ENCODE measurements at regions not wholly inside any gene's neighbourhood (a gene's known extent, or its start where the extent isn't known, plus 50 kb on each side); places are given as distances from the start of the nearest gene placed in this dataset.
"Not testable (repeated sequence)": the region's sequence is repeated elsewhere in the genome, so short reads cannot be mapped to it uniquely, and the experiment has no call there.

GRCh38 chr6:130693944-130694343 lies 133.3 kb upstream of the SMLR1 start:
- ChIA-PET POLR2A (no interaction called here), CTCF (interaction anchor here (1.2 kb wide), 1 partner anchor 372 kb away, joined by 3 read pairs; no protein-coding TSS in a partner anchor)
- Mint-ChIP-seq H3K27ac (no peak overlapping the region), H3K36me3 (ENCODE audit: low read depth) (no peaks in the 10 kb centered on the region), H3K4me3 (no peak overlapping the region), H3K27me3 (no peaks in the 10 kb centered on the region), H3K4me1 (peaks cover 10% of the 10 kb centered on the region), H3K9me3 (ENCODE audit: low read depth) (peaks cover 2% of the 10 kb centered on the region)
- DNase-seq (no peak), ATAC-seq (no peak)
- intact Hi-C loops (cut with DNase I, micrococcal nuclease) = loop anchor here in 1 of 2 experiments (10.0 kb wide), 1 partner anchor 619 kb away; no protein-coding TSS in a partner anchor

- no peaks in the 10 kb centered on the region for H3K36me3 Mint-ChIP-seq (ENCODE audit: low read depth)
- H3K27me3 Mint-ChIP-seq = no peaks in the 10 kb centered on the region
- intact Hi-C loops (cut with DNase I, micrococcal nuclease) = loop anchor here (5.0 to 10.0 kb wide), 2 partner anchors 148 to 620 kb away; no protein-coding TSS in a partner anchor
- no peak for DNase-seq
- ChIA-PET CTCF (interaction anchor here (1.2 kb wide), 1 partner anchor 373 kb away, joined by 3 read pairs; no protein-coding TSS in a partner anchor), POLR2A (no interaction called here)
- H3K4me1 Mint-ChIP-seq = peaks cover 10% of the 10 kb centered on the region
- no peak for ATAC-seq
- H3K4me3 Mint-ChIP-seq = no peak overlapping the region
- peaks cover 2% of the 10 kb centered on the region for H3K9me3 Mint-ChIP-seq (ENCODE audit: low read depth)
- no peak overlapping the region for H3K27ac Mint-ChIP-seq
Measured at GRCh38 chr6:130694606-130695005, 132.6 kb upstream of the SMLR1 start.

GRCh38 chr6:130696806-130697205 lies 130.4 kb upstream of the SMLR1 start:
- H3K4me1 Mint-ChIP-seq = peaks cover 12% of the 10 kb centered on the region
- no peaks in the 10 kb centered on the region for H3K27me3 Mint-ChIP-seq
- H3K9me3 Mint-ChIP-seq (ENCODE audit: low read depth) = peaks cover 2% of the 10 kb centered on the region
- no peak overlapping the region for H3K27ac Mint-ChIP-seq
- POLR2A ChIA-PET = no interaction called here
- no peak for ATAC-seq
- no peak for DNase-seq
- no peak overlapping the region for H3K4me3 Mint-ChIP-seq
- intact Hi-C loops (cut with DNase I, micrococcal nuclease) = loop anchor here (5.0 to 10.0 kb wide), 2 partner anchors 145 to 622 kb away; no protein-coding TSS in a partner anchor
- CTCF ChIA-PET = interaction anchor here (0.9 to 2.0 kb wide), 5 partner anchors 10 to 386 kb away, joined by 3 to 8 read pairs (median 4); no protein-coding TSS in a partner anchor
- H3K36me3 Mint-ChIP-seq (ENCODE audit: low read depth) = no peaks in the 10 kb centered on the region

GRCh38 chr6:130697271-130697994 lies 129.8 kb upstream of the SMLR1 start:
- peak; percentile 80 for ATAC-seq
- Mint-ChIP-seq H3K4me3 (no peak overlapping the region), H3K4me1 (peaks cover 12% of the 10 kb centered on the region)

GRCh38 chr6:130697995-130698535 lies 129.1 kb upstream of the SMLR1 start:
- H3K36me3 Mint-ChIP-seq (ENCODE audit: low read depth) = no peaks in the 10 kb centered on the region
- H3K4me3 Mint-ChIP-seq = no peak overlapping the region
- peaks cover 12% of the 10 kb centered on the region for H3K4me1 Mint-ChIP-seq
- CTCF ChIA-PET = interaction anchor here (0.6 to 2.1 kb wide), 43 partner anchors 8 to 628 kb away, joined by 3 to 35 read pairs (median 4); partner anchors contain the start of genes SAMD3 and TMEM200A
- POLR2A ChIA-PET = no interaction called here
- no peak overlapping the region for H3K27ac Mint-ChIP-seq
- ATAC-seq (peak; percentile 98), DNase-seq (peak; percentile 75)
- intact Hi-C loops (cut with DNase I, micrococcal nuclease) = loop anchor here (1.0 to 10.0 kb wide), 6 partner anchors 144 to 623 kb away; partner anchors contain the start of gene TMEM200A (in 1 of the 2)
- H3K27me3 Mint-ChIP-seq = no peaks in the 10 kb centered on the region
- H3K9me3 Mint-ChIP-seq (ENCODE audit: low read depth) = peaks cover 2% of the 10 kb centered on the region

More at GRCh38 chr6:130697271-130697994, 129.8 kb upstream of the SMLR1 start:
- Mint-ChIP-seq H3K36me3 (ENCODE audit: low read depth) (no peaks in the 10 kb centered on the region), H3K9me3 (ENCODE audit: low read depth) (peaks cover 2% of the 10 kb centered on the region), H3K27me3 (no peaks in the 10 kb centered on the region), H3K27ac (no peak overlapping the region)
- intact Hi-C loops (cut with DNase I, micrococcal nuclease) = loop anchor here (5.0 to 10.0 kb wide), 2 partner anchors 145 to 623 kb away; no protein-coding TSS in a partner anchor
- POLR2A ChIA-PET = no interaction called here
- no peak for DNase-seq
- CTCF ChIA-PET = interaction anchor here (0.6 to 2.1 kb wide), 28 partner anchors 8 to 627 kb away, joined by 3 to 35 read pairs (median 4); partner anchors contain the start of genes SAMD3 and TMEM200A

GRCh38 chr6:130699742-130700141 lies 127.5 kb upstream of the SMLR1 start:
- CTCF ChIA-PET = interaction anchor here (2.0 to 2.1 kb wide), 2 partner anchors 378 to 383 kb away, joined by 17 to 18 read pairs; no protein-coding TSS in a partner anchor
- no peak overlapping the region for H3K4me3 Mint-ChIP-seq
- no peak for DNase-seq
- POLR2A ChIA-PET = no interaction called here
- H3K4me1 Mint-ChIP-seq = peaks cover 10% of the 10 kb centered on the region
- H3K36me3 Mint-ChIP-seq (ENCODE audit: low read depth) = no peaks in the 10 kb centered on the region
- intact Hi-C loops (cut with DNase I, micrococcal nuclease) = loop anchor here (2.0 to 10.0 kb wide), 3 partner anchors 143 to 625 kb away; partner anchors contain the start of gene TMEM200A (in 1 of the 2)
- no peaks in the 10 kb centered on the region for H3K9me3 Mint-ChIP-seq (ENCODE audit: low read depth)
- no peak for ATAC-seq
- no peaks in the 10 kb centered on the region for H3K27me3 Mint-ChIP-seq
- H3K27ac Mint-ChIP-seq = no peak overlapping the region

GRCh38 chr6:130700397-130700796 lies 126.8 kb upstream of the SMLR1 start:
- ChIA-PET POLR2A (no interaction called here), CTCF (interaction anchor here (2.0 kb wide), 1 partner anchor 378 kb away, joined by 17 read pairs; no protein-coding TSS in a partner anchor)
- H3K4me3 Mint-ChIP-seq = no peak overlapping the region
- no peak overlapping the region for H3K27ac Mint-ChIP-seq
- H3K4me1 Mint-ChIP-seq = peaks cover 10% of the 10 kb centered on the region
- ATAC-seq (no peak), DNase-seq (no peak)
- no peaks in the 10 kb centered on the region for H3K9me3 Mint-ChIP-seq (ENCODE audit: low read depth)
- intact Hi-C loops (cut with DNase I, micrococcal nuclease) = no loop called here
- H3K27me3 Mint-ChIP-seq = no peaks in the 10 kb centered on the region
- H3K36me3 Mint-ChIP-seq (ENCODE audit: low read depth) = no peaks in the 10 kb centered on the region

GRCh38 chr6:130708338-130708737 lies 118.9 kb upstream of the SMLR1 start:
- H3K4me1 Mint-ChIP-seq = peaks cover 8% of the 10 kb centered on the region
- no peaks in the 10 kb centered on the region for H3K9me3 Mint-ChIP-seq (ENCODE audit: low read depth)
- no peaks in the 10 kb centered on the region for H3K36me3 Mint-ChIP-seq (ENCODE audit: low read depth)
- ChIA-PET POLR2A (no interaction called here), CTCF (interaction anchor here (1.5 kb wide), 1 partner anchor 10 kb away, joined by 5 read pairs; no protein-coding TSS in a partner anchor)
- no peak for ATAC-seq
- DNase-seq = no peak
- H3K4me3 Mint-ChIP-seq = no peak overlapping the region
- H3K27me3 Mint-ChIP-seq = no peaks in the 10 kb centered on the region
- H3K27ac Mint-ChIP-seq = no peak overlapping the region
- intact Hi-C loops (cut with DNase I, micrococcal nuclease) = no loop called here

- CTCF ChIA-PET = interaction anchor here (0.6 kb wide), 1 partner anchor 482 kb away, joined by 3 read pairs; no protein-coding TSS in a partner anchor
- intact Hi-C loops (cut with DNase I, micrococcal nuclease); DNase-seq; ATAC-seq; H3K27me3 Mint-ChIP-seq; H3K9me3 Mint-ChIP-seq (ENCODE audit: low read depth); H3K4me1 Mint-ChIP-seq; H3K36me3 Mint-ChIP-seq (ENCODE audit: low read depth); POLR2A ChIA-PET; H3K4me3 Mint-ChIP-seq; H3K27ac Mint-ChIP-seq: not testable (repeated sequence)
Measured at GRCh38 chr6:130711641-130712040, 115.6 kb upstream of the SMLR1 start.

GRCh38 chr6:130713144-130713543 lies 114.1 kb upstream of the SMLR1 start:
- Mint-ChIP-seq H3K36me3 (ENCODE audit: low read depth) (no peaks in the 10 kb centered on the region), H3K27me3 (no peaks in the 10 kb centered on the region), H3K9me3 (ENCODE audit: low read depth) (no peaks in the 10 kb centered on the region), H3K4me1 (peaks cover 17% of the 10 kb centered on the region), H3K27ac (no peak overlapping the region), H3K4me3 (no peak overlapping the region)
- ATAC-seq (no peak), DNase-seq (no peak)
- POLR2A ChIA-PET = no interaction called here
- CTCF ChIA-PET = no interaction called here
- intact Hi-C loops (cut with DNase I, micrococcal nuclease) = no loop called here

GRCh38 chr6:130715058-130715457 lies 112.1 kb upstream of the SMLR1 start:
- ATAC-seq = no peak
- peaks cover 12% of the 10 kb centered on the region for H3K4me1 Mint-ChIP-seq
- CTCF ChIA-PET = interaction anchor here (0.7 to 2.1 kb wide), 3 partner anchors 17 to 139 kb away, joined by 3 to 5 read pairs (median 3); no protein-coding TSS in a partner anchor

More at GRCh38 chr6:130715058-130715457, 112.1 kb upstream of the SMLR1 start:
- no peak overlapping the region for H3K4me3 Mint-ChIP-seq
- no peak overlapping the region for H3K27ac Mint-ChIP-seq
- no peaks in the 10 kb centered on the region for H3K36me3 Mint-ChIP-seq (ENCODE audit: low read depth)
- no peak for DNase-seq
- no peaks in the 10 kb centered on the region for H3K27me3 Mint-ChIP-seq
- H3K9me3 Mint-ChIP-seq (ENCODE audit: low read depth) = no peaks in the 10 kb centered on the region
- POLR2A ChIA-PET = interaction anchor here (0.6 kb wide), 1 partner anchor 360 kb away, joined by 4 read pairs; no protein-coding TSS in a partner anchor
- intact Hi-C loops (cut with DNase I, micrococcal nuclease) = no loop called here
